HFFc6 (cell line): ENCODE measurements at regions not wholly inside any gene's neighbourhood (a gene's known extent, or its start where the extent isn't known, plus 50 kb on each side); places are given as distances from the start of the nearest gene placed in this dataset.
A peak's percentile ranks its signal among the peaks of the same experiment; 100 is the strongest.

Source experiments
- DNase-seq: peaks from one replicate; pipeline ENCODE4 v3.0.0-alpha.2; 2018
- H3K27ac Mint-ChIP-seq: 2 replicates; pipeline ENCODE4 v1.8.0; 2020; ENCODE audit warnings: mild to moderate bottlenecking, mixed read lengths
- H3K27me3 Mint-ChIP-seq: 2 replicates; pipeline ENCODE4 v1.8.0; 2021; ENCODE audit warnings: mild to moderate bottlenecking, moderate library complexity, mixed read lengths; ENCODE audit not compliant: insufficient read depth
- H3K36me3 Mint-ChIP-seq: 2 replicates; pipeline ENCODE4 v1.8.0; 2021; ENCODE audit warnings: low read depth, mixed read lengths
- H3K4me1 Mint-ChIP-seq: 2 replicates; pipeline ENCODE4 v1.8.0; 2020; ENCODE audit warnings: low read depth, mixed read lengths
- H3K4me3 Mint-ChIP-seq: 2 replicates; pipeline ENCODE4 v1.8.0; 2020; ENCODE audit warnings: mild to moderate bottlenecking, moderate library complexity, mixed read lengths
- H3K9me3 Mint-ChIP-seq: 2 replicates; pipeline ENCODE4 v1.8.0; 2020; ENCODE audit warnings: mild to moderate bottlenecking, mixed read lengths
- CTCF ChIP-seq: fragments of 200-600 bp; sonication (generic); IDR thresholded peaks from 2 replicates; pipeline ENCODE4 v1.5.0; 2021; ENCODE audit warnings: antibody characterized with exemption, mild to moderate bottlenecking

GRCh38 chr2:168365094-168365621 is 90.9 kb upstream of the CERS6 start:
- Mint-ChIP-seq H3K4me3 (no peak overlapping the region), H3K27me3 (peaks cover 6% of the 10 kb centered on the region; the same call in 1 of the 2 replicates), H3K4me1 (no peaks in the 10 kb centered on the region), H3K9me3 (no peaks in the 10 kb centered on the region), H3K27ac (no peak overlapping the region), H3K36me3 (no peaks in the 10 kb centered on the region)
- no peak for TF ChIP-seq CTCF
- no peak for DNase-seq

DNA sequence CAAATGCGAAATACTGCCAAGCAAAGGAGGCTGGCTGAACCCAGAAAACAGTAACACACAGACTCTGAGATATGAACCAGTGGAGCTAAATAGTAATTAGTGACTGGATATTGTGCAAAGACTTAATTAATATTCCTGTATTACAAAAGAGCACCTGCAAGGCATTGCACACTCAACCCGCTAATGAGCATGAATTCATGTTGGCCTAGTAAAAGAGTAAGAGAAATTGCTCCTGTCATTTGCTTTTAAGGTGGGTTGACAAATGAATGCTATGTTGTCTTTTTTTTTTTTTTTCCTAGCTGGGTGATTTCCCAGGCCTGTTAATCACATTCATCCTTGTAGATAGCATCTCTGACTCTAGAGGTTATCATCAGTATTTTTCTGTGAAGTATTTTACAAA is 87.0 kb upstream of the CERS6 start:
- H3K36me3 Mint-ChIP-seq, result no peaks in the 10 kb centered on the region
- no peak overlapping the region for H3K4me3 Mint-ChIP-seq
- H3K9me3 Mint-ChIP-seq, result no peaks in the 10 kb centered on the region
- no peak for TF ChIP-seq CTCF
- H3K27me3 Mint-ChIP-seq, result peaks cover 3% of the 10 kb centered on the region; the same call in 1 of the 2 replicates
- H3K4me1 Mint-ChIP-seq, result no peaks in the 10 kb centered on the region
- H3K27ac Mint-ChIP-seq, result no peak overlapping the region
- DNase-seq, result no peak

DNA sequence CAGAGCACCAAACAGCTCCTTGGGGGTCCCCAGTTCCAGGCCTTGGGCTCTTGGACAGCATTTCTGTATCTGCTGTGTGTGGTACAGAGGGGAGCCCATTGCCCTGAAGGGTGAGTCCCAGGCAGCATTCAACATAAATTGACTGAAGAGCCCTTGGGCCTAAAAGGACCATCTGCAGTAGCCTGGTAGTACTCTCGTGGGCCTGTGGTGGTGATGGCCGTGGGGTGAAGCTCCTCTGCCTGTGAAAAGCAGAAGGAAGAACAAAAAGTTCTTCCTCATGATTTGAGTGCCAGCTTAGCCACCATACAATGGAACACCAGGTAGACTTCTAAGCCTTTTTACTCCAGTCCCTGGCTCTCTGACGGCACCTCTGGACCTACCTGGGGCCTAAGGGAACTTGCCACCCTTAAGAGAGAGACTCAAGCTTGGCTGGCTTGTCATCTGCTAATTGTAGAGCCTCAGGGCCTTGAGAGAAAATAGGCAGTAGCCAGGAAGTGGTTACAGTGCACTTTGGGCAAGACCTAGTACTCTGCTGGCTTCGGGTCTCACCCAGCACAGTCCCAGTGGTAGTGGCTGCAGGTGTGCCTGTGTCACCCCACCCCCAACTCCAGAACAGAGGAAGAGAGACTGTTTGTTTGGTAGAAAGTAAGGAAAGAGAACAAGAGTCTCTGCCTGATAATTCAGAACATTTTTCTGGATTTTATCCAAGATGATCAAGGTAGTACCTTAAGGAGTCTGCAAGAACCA is 84.6 kb upstream of the CERS6 start:
- H3K9me3 Mint-ChIP-seq, result no peaks in the 10 kb centered on the region; the same call in 1 of the 2 replicates
- no peak for TF ChIP-seq CTCF
- no peak overlapping the region for H3K4me3 Mint-ChIP-seq
- H3K27ac Mint-ChIP-seq, result no peak overlapping the region
- H3K36me3 Mint-ChIP-seq, result no peaks in the 10 kb centered on the region
- H3K4me1 Mint-ChIP-seq, result no peaks in the 10 kb centered on the region
- peaks cover 3% of the 10 kb centered on the region; the same call in 1 of the 2 replicates for H3K27me3 Mint-ChIP-seq
- no peak for DNase-seq

DNA sequence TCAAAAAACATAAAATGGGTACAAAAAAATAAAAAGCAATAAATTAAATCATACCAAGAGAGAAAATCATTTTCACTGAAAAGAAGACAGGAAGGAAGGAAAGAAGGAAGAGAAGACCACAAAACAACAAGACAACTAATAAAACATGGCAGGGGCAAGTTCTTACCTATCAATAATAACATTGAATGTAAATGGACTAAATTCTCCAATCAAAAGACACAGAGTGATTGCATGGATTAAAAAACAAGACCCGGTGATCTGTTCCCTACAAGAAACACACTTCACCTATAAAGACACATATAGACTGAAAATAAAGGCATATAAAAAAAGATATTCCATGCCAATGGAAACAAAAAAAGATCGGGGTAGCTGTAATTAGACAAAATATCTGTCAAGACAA is 82.6 kb upstream of the CERS6 start:
- H3K9me3 Mint-ChIP-seq, result no peaks in the 10 kb centered on the region; the same call in 1 of the 2 replicates
- H3K36me3 Mint-ChIP-seq, result no peaks in the 10 kb centered on the region
- H3K27ac Mint-ChIP-seq, result no peak overlapping the region
- no peak overlapping the region for H3K4me3 Mint-ChIP-seq
- no peak for DNase-seq
- H3K27me3 Mint-ChIP-seq, result no peaks in the 10 kb centered on the region; the same call in 1 of the 2 replicates
- H3K4me1 Mint-ChIP-seq, result no peaks in the 10 kb centered on the region
- TF ChIP-seq CTCF, result no peak

- Mint-ChIP-seq H3K27me3 (no peaks in the 10 kb centered on the region; the same call in 1 of the 2 replicates), H3K4me1 (no peaks in the 10 kb centered on the region), H3K4me3 (no peak overlapping the region), H3K36me3 (no peaks in the 10 kb centered on the region), H3K9me3 (no peaks in the 10 kb centered on the region; the same call in 1 of the 2 replicates), H3K27ac (no peak overlapping the region)
- DNase-seq, result no peak
- peak; percentile 74 for TF ChIP-seq CTCF
Observed at GRCh38 chr2:168375195-168375798, 80.8 kb upstream of the CERS6 start.
